ENCODE measurements at regions not wholly inside any gene's neighbourhood (a gene's known extent, or its start where the extent isn't known, plus 50 kb on each side); places are given as distances from the start of the nearest gene placed in this dataset.

GRCh38 chr9:22307013-22307711, 139.5 kb upstream of the DMRTA1 start:
- DNase-seq, result peak; percentile 70

- peak; percentile 15 for DNase-seq
Observed at GRCh38 chr9:22308177-22308576, 138.4 kb upstream of the DMRTA1 start.

GRCh38 chr9:22316645-22317044, 130.0 kb upstream of the DMRTA1 start:
- no peak for DNase-seq

- no peak for DNase-seq
Observed at GRCh38 chr9:22331533-22331932, 115.1 kb upstream of the DMRTA1 start.

GRCh38 chr9:22332202-22332601, 114.4 kb upstream of the DMRTA1 start:
- DNase-seq, result peak; percentile 33

GRCh38 chr9:22337261-22337660, 109.4 kb upstream of the DMRTA1 start:
- DNase-seq, result no peak

- no peak for DNase-seq
Observed at GRCh38 chr9:22342491-22343217, 104.0 kb upstream of the DMRTA1 start.

- no peak for DNase-seq
Observed at GRCh38 chr9:22343218-22343611, 103.4 kb upstream of the DMRTA1 start.

GRCh38 chr9:22354699-22355384, 91.8 kb upstream of the DMRTA1 start:
- no peak for DNase-seq

GRCh38 chr9:22356985-22357384, 89.6 kb upstream of the DMRTA1 start:
- DNase-seq, result peak; percentile 50

- no peak for DNase-seq
Observed at GRCh38 chr9:22363421-22363887, 83.2 kb upstream of the DMRTA1 start.

GRCh38 chr9:22373636-22374035, 73.0 kb upstream of the DMRTA1 start:
- peak; percentile 78 for DNase-seq

GRCh38 chr9:22374051-22374450, 72.6 kb upstream of the DMRTA1 start:
- DNase-seq, result peak; percentile 77

GRCh38 chr9:22379272-22379671, 67.4 kb upstream of the DMRTA1 start:
- peak; percentile 79 for DNase-seq

- no peak for DNase-seq
Observed at GRCh38 chr9:22381170-22381569, 65.5 kb upstream of the DMRTA1 start.

- DNase-seq, result no peak
Observed at GRCh38 chr9:22382331-22382730, 64.3 kb upstream of the DMRTA1 start.

- no peak for DNase-seq
Observed at GRCh38 chr9:22383718-22384117, 62.9 kb upstream of the DMRTA1 start.

GRCh38 chr9:22389271-22389670, 57.4 kb upstream of the DMRTA1 start:
- peak; percentile 56 for DNase-seq

GRCh38 chr9:22392523-22392922, 54.1 kb upstream of the DMRTA1 start:
- no peak for DNase-seq

- DNase-seq, result no peak
Observed at GRCh38 chr9:22395687-22396141, 50.9 kb upstream of the DMRTA1 start.
